NCI-H748 (cell line): ENCODE measurements at regions not wholly inside any gene's neighbourhood (a gene's known extent, or its start where the extent isn't known, plus 50 kb on each side); places are given as distances from the start of the nearest gene placed in this dataset.
"Not testable (repeated sequence)": the region's sequence is repeated elsewhere in the genome, so short reads cannot be mapped to it uniquely, and the experiment has no call there.

ENCODE experiments used
- DNase-seq: peaks from one replicate; lab custom pipeline; 2025; ENCODE audit not compliant: unreplicated experiment; lab: John Stamatoyannopoulos, UW

DNA sequence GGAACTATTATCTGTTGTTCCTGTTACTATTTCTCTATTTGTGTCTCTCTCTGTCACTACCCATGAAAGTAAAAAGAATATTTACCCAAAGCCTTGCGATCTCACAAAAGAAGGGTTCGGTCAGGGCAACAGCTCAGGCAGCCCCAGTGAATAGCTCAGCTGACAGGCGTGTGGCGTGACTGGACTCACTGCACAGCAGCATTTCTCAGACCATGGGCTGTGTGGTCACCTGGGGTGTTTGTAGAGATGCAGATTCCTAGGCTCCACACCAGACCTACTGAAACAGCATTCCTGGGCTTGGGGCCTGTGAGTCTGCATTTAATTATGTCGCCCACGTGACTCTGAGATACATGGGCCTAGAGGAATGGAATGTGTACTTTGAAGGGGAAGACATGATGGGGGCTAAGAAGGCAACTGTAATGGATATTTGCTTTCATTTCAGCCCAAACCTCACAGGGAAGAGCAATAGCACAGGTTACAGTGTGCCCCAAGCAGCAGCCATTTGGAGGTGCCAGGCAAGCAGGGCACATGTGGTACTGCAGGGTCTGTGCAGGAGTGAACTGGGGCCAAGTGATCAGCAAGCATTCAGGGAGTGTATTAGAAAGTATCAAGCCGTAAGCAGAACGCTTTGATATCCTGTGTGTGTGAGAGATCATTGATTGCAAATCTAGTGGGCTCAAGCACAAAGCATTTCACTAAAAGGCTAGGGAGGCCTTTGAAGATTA lies 90.4 kb upstream of the RBMS1 start:
- no peak for DNase-seq

DNA sequence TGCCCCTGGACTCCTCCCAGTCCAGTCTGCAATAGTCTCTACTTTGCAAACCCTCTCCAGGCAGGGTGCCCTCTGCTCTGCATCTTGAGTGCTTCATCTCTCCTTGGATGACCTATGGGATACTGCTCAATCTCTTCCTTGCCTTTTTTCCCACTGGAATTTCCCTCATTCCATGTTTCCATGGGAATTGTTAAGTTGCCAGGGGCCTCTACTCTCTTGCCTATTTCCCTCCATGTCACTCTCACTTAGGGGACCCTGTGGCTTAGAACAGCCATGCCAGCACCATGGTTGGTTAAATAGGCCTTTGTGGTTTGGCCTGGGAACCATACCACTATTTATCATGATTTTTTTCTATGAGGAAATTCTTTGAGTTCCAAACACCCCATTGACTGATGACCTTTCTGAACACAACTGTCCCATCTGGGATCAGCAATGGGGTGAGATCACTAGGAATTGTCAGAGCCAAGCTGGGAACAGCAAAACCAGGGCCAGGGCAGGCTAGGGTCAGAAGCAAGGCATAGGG lies 91.4 kb upstream of the RBMS1 start:
- no peak for DNase-seq

GRCh38 chr2:160590664-160591063 lies 97.1 kb upstream of the RBMS1 start:
- no peak for DNase-seq

GRCh38 chr2:160592401-160592800 lies 98.8 kb upstream of the RBMS1 start:
- DNase-seq = no peak

DNA sequence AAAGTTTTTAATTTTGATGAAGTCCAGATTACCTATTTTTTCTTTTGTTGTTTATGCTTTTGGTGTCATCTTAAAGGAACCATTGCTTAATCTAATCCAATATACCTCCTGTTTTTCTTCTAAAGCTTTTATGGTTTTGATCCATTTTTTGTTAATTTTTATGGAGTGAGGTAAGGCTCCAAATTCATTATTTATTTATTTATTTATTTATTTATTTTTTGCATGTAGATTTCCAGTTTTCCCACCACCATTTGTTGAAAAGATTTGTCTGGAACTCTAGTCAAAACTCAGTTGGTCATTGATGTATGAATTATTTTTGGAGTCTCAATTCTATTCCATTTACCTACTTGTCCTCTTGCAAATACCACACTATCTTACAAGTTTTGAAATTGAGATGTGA lies 99.4 kb upstream of the RBMS1 start:
- no peak for DNase-seq

DNA sequence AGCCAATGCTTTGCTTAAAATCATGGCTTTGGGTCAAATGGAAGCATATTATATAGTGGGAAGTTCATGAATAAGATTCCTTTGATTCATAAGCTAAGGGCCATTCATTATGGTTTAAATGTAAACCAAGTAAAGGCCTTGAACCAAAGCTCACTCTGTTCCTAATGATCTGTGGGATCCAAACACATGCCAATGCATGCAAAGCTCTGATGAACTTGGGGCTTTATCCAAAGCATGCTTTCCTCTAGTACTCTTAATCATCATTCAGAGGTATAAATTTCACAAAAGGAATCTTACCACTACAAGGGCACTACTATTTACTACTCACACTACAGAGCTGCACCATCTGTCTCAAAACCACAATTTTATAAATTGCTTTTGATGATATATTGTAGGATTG lies 102.8 kb upstream of the RBMS1 start:
- no peak for DNase-seq

GRCh38 chr2:160600437-160600836 lies 106.8 kb upstream of the RBMS1 start:
- DNase-seq = not testable (repeated sequence)

- no peak for DNase-seq
These were observed 108.5 kb upstream of the RBMS1 start for GRCh38 chr2:160602073-160602472.

DNA sequence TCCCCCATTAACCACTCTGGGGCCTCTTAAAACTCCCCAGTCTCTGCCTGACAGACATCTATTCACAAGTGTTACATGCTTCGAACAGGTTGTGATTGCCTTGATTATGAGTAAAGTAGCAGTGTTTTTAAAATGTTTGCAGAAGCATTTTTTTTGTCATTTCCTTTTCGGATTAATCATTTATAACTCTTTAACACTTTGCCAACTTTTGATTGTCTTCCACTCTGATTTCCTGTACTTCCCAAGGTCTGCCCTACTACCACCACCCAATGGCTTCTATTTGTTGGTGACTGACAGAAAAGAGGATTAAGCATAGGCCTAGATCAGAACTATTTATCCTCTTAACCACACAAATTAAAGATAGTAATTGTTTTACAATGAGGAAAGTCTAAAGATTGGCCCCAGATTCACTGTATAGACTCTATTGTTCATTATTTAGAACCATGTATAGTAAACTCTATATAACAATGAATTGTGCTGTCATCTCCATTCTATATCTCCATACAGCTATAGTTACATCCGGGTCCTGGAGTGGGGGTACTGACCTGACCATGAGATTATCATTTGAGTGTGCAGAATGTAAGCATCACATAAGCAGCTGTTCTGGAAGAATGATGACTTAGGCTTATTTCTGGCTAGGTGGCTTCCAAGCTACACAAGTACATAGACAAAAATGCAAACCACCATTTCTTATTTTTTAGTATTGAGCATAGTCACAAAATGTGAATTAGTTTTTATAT lies 110.3 kb upstream of the RBMS1 start:
- DNase-seq = no peak

DNA sequence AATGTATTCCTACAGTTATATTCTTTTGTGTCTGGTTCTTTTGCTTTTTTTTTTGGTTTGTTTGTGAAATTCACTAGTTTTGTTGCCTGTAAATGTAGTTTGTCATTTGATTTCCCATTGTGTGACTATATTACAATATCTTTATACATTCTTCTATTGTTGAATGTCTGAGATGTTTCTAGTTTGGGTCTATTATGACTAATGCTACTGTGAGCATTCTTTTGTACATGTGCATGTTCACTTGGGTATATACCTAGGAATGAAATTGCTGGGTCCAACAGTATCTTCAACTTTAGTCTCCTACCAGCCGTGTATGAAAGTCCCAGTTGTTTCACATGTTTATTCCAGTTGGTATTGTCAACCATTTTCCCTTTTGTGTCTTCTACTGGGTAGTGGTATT lies 112.7 kb upstream of the RBMS1 start:
- DNase-seq = no peak

DNA sequence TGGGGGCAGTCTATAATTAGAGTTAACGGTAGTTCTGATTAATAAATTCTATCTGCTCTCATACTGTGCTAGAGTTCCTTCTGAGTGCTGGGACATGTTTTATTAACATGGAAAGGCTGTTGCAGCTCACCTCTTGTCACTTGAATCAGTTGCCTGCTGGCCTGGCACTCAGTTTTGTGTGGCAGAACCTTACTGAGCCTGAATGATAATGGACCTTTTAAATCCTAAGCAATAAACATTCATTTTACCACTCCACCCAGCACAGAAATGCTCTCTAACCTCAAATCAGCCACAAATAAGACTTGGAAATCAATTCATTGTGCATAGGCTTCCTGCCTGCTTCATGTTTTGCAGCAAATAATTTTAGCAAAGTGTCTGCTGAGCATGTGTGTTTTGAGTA lies 115.0 kb upstream of the RBMS1 start:
- no peak for DNase-seq

DNA sequence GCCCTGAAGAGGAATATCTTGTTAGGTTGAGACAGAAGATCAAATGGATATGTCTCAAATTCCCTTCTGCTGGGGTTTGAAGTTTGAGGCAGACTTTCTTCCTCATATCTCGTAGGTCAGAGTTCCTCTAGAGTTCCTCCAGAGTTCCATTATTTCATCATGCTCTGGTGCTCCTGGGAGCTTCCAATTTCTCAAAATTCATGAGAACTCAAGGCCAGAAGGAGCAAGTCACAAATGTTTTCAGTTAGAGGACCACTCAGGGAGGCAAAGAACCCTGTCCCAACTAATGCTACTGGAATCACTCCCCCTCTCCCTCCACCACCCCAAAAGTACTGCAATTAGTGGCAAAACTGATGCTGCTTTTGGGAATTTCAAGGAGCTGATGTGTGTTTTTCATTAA lies 115.7 kb upstream of the RBMS1 start:
- no peak for DNase-seq

- DNase-seq = peak; percentile 25
These were observed 116.4 kb upstream of the RBMS1 start for GRCh38 chr2:160610041-160610440.

- no peak for DNase-seq
These were observed 118.8 kb upstream of the RBMS1 start for GRCh38 chr2:160612266-160612856.

GRCh38 chr2:160613466-160614153 lies 120.0 kb upstream of the RBMS1 start:
- no peak for DNase-seq

DNA sequence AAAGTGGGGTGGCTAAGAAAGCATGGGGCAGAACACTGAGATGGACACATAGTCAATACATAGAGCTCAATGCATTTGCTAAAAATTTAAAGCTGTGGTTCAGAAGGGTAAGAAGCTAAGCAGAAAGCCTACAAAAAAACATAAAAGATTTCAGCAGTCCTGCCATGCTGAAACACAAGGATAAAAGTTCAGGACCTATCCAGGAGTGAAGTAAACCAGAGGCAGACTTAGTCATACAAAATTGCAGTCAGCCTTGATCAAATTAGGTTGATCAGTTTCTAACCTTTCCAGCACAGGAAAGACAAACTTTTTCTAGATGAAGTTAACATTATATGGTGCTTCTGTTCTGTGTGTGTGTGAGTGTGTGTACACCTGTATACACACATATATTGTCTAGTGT lies 120.8 kb upstream of the RBMS1 start:
- DNase-seq = no peak

GRCh38 chr2:160615706-160616105 lies 122.1 kb upstream of the RBMS1 start:
- DNase-seq = no peak

DNA sequence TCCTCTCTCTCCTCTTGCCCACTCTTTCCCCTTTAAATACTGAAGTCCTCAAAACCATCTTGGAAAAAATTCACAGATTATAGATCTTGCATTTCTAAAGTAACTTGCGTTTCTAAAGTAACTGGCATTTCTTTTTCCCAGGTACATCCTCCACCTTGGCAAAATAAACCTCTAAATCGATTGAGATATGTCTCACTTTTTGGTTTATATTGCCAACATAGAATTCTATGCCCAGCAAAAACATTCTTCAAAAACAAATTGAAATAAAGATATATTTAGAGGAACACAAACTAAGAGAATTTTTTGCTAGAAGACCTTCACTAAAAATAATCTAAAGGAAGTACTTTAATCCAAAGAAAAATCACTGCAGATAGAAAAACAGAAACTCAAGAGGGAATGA lies 122.5 kb upstream of the RBMS1 start:
- DNase-seq = no peak

DNA sequence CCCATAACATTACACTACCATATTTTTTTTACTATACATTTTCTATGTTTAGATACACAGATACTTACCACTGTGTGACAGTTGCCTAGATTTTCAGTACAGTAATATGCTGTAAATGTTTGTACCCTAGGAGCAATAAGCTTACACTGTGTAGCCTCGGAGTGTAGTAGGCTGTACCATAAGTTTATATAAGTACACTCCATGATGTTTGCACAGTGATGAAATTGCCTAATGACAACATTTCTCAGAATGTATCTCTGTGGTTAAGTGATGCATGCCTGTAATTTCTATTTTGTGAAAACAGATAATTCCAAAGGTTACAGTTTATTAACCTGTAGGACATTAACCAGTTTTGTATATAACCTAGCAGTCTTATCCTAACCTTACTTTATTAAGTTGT lies 128.1 kb upstream of the RBMS1 start:
- no peak for DNase-seq

DNA sequence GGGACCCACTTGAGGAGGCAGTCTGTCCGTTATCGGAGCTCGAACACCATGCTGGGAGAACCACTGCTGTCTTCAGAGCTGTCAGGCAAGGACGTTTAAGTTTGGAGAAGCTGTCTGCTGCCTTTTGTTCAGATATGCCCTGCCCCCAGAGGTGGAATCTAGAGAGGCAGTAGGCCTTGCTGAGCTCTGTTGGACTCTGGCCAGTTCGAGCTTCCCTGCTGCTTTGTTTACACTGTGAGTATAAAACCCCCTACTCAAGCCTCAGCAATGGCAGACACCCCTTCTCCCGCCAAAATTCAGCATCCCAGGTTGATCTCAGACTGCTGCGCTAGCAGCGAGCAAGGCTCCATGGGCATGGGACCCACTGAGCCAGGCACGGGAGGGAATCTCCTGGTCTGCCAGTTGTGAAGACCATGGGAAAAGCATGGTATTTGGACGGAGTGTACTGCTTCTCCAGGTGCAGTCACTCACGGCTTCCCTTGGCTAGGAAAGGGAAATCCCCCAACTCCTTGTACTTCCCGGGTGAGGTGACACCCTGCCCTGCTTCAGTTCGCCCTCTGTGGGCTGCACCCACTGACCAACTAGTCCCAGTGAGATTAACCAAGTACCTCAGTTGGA lies 134.5 kb upstream of the RBMS1 start:
- DNase-seq = peak; percentile 63

- no peak for DNase-seq
These were observed 135.2 kb upstream of the RBMS1 start for GRCh38 chr2:160628811-160629210.
